CD4-positive, alpha-beta T cell treated with Interleukin-15 for 4 hours (primary cell): ENCODE measurements at regions not wholly inside any gene's neighbourhood (a gene's known extent, or its start where the extent isn't known, plus 50 kb on each side); places are given as distances from the start of the nearest gene placed in this dataset.
A peak's percentile ranks its signal among the peaks of the same experiment; 100 is the strongest.

Source experiments
- DNase-seq: peaks from one replicate; pipeline ENCODE4 v3.0.0-alpha.2; 2020; ENCODE audit warnings: low spot score

- no peak for DNase-seq
These were observed 176.0 kb downstream of the ZNF365 start for GRCh38 chr10:62550173-62550572.

- peak; percentile 24 for DNase-seq
These were observed 180.5 kb downstream of the ZNF365 start for GRCh38 chr10:62554632-62555199.

GRCh38 chr10:62559481-62560200, 185.5 kb downstream of the ZNF365 start:
- DNase-seq: no peak

GRCh38 chr10:62560201-62560819, 186.1 kb downstream of the ZNF365 start:
- DNase-seq: no peak

- DNase-seq: no peak
These were observed 187.0 kb downstream of the ZNF365 start for GRCh38 chr10:62561151-62561550.

GRCh38 chr10:62562101-62562500, 187.9 kb downstream of the ZNF365 start:
- DNase-seq: no peak

GRCh38 chr10:62562795-62563194, 188.6 kb downstream of the ZNF365 start:
- no peak for DNase-seq

- no peak for DNase-seq
These were observed 199.8 kb downstream of the ZNF365 start for GRCh38 chr10:62573929-62574328.

- DNase-seq: no peak
These were observed 202.9 kb downstream of the ZNF365 start for GRCh38 chr10:62577076-62577475.

GRCh38 chr10:62577666-62578291, 203.6 kb downstream of the ZNF365 start:
- DNase-seq: no peak

- no peak for DNase-seq
These were observed 204.1 kb downstream of the ZNF365 start for GRCh38 chr10:62578301-62578700.

- no peak for DNase-seq
These were observed 204.7 kb downstream of the ZNF365 start for GRCh38 chr10:62578916-62579315.

- no peak for DNase-seq
These were observed 206.2 kb downstream of the ZNF365 start for GRCh38 chr10:62580396-62580795.

GRCh38 chr10:62581351-62581750, 207.2 kb downstream of the ZNF365 start:
- DNase-seq: no peak

GRCh38 chr10:62582101-62582705, 208.0 kb downstream of the ZNF365 start:
- no peak for DNase-seq

- DNase-seq: no peak
These were observed 208.6 kb downstream of the ZNF365 start for GRCh38 chr10:62582804-62583208.

GRCh38 chr10:62583876-62584615, 209.9 kb downstream of the ZNF365 start:
- no peak for DNase-seq

GRCh38 chr10:62584731-62585130, 210.6 kb downstream of the ZNF365 start:
- no peak for DNase-seq

- DNase-seq: no peak
These were observed 211.1 kb downstream of the ZNF365 start for GRCh38 chr10:62585211-62585775.

- DNase-seq: no peak
These were observed 212.8 kb downstream of the ZNF365 start for GRCh38 chr10:62587011-62587410.

GRCh38 chr10:62588116-62588515, 213.9 kb downstream of the ZNF365 start:
- DNase-seq: no peak

GRCh38 chr10:62589689-62590088, 214.8 kb upstream of the ADO start:
- no peak for DNase-seq
